K562 (cell line): ENCODE measurements at regions not wholly inside any gene's neighbourhood (a gene's known extent, or its start where the extent isn't known, plus 50 kb on each side); places are given as distances from the start of the nearest gene placed in this dataset.

Source experiments
- ARID1B ChIP-seq: fragments of 450-650 bp; IDR thresholded peaks from 2 replicates; pipeline ENCODE4 v1.6.1; 2016; ENCODE audit warnings: antibody characterized with exemption, mild to moderate bottlenecking, inconsistent platforms
- BRD4 ChIP-seq: fragments of 200-600 bp; sonication (generic); IDR thresholded peaks from 2 replicates; pipeline ENCODE4 v1.6.1; 2017; ENCODE audit warnings: inconsistent platforms
- CBFA2T2 ChIP-seq: fragments of 450-650 bp; conservative IDR thresholded peaks from 2 replicates; pipeline ENCODE4 v1.6.1; 2017; ENCODE audit warnings: mild to moderate bottlenecking
- CEBPB ChIP-seq: fragments of 450-650 bp; IDR thresholded peaks from 2 replicates; pipeline ENCODE4 v1.6.1; 2016; ENCODE audit warnings: missing genetic modification characterization, missing compliant biosample characterization
- GATA2 ChIP-seq: sonication (generic); formaldehyde crosslinking; IDR thresholded peaks from 2 replicates; pipeline ENCODE4 v1.4.0; 2020; ENCODE audit warnings: mild to moderate bottlenecking, missing genetic modification reagents
- MAFF ChIP-seq: IDR thresholded peaks from 2 replicates; pipeline ENCODE4 v1.6.1; 2012; ENCODE audit warnings: low read length, improper control_type of control experiment
- MEIS2 ChIP-seq: fragments of 450-650 bp; IDR thresholded peaks from 2 replicates; pipeline ENCODE4 v1.6.1; 2014; ENCODE audit warnings: mild to moderate bottlenecking; ENCODE audit not compliant: partially characterized antibody
- NRF1 ChIP-seq, 2 experiments: fragments of 450-650 bp; IDR thresholded peaks in 1 of 2; conservative IDR thresholded peaks in 1 of 2; 2 replicates each; pipeline ENCODE4 v1.6.1; 2014; ENCODE audit warnings: mild to moderate bottlenecking in 2 of 2
- OTX1 ChIP-seq: fragments of 450-650 bp; formaldehyde crosslinking; IDR thresholded peaks from 2 replicates; pipeline ENCODE4 v1.4.0; 2022; ENCODE audit warnings: mild to moderate bottlenecking
- POLR2A ChIP-seq: fragments of 450-650 bp; conservative IDR thresholded peaks from 2 replicates; pipeline ENCODE4 v1.6.1; 2016
- RAD21 ChIP-seq, 2 experiments: fragments of 250-450 bp in 1 of 2; fragments of 450-650 bp in 1 of 2; sonication (Bioruptor Pico) in 1 of 2; formaldehyde crosslinking in 1 of 2; IDR thresholded peaks in 1 of 2; conservative IDR thresholded peaks in 1 of 2; 2 replicates each; pipeline versions ENCODE4 v1.4.0 to v1.8.0; 2020 to 2022; ENCODE audit warnings: mild to moderate bottlenecking in 2 of 2, moderate library complexity in 1 of 2
- RBFOX2 ChIP-seq: fragments of 200-400 bp; formaldehyde crosslinking; IDR thresholded peaks from 2 replicates; pipeline ENCODE4 v1.6.1; 2017; ENCODE audit warnings: low read depth, mild to moderate bottlenecking, low read length, moderate library complexity
- SAP30 ChIP-seq: fragments of 200-600 bp; sonication (generic); IDR thresholded peaks from 2 replicates; pipeline ENCODE4 v1.6.1; 2012; ENCODE audit warnings: borderline replicate concordance, low read depth, mild to moderate bottlenecking, moderate library complexity, low read length, control low read depth, inconsistent platforms; ENCODE audit not compliant: insufficient read depth, poor library complexity, severe bottlenecking
- SMAD3 ChIP-seq: fragments of 450-650 bp; formaldehyde crosslinking; conservative IDR thresholded peaks from 2 replicates; pipeline ENCODE4 v1.4.0; 2020; ENCODE audit warnings: mild to moderate bottlenecking
- SMARCA4 ChIP-seq: fragments of 450-650 bp; IDR thresholded peaks from 2 replicates; pipeline ENCODE4 v1.6.1; 2016
- ZFP30 ChIP-seq: fragments of 250-450 bp; sonication (Bioruptor Pico); IDR thresholded peaks from 2 replicates; pipeline ENCODE4 v1.8.0; 2022; ENCODE audit warnings: moderate library complexity, mild to moderate bottlenecking, inconsistent platforms, borderline replicate concordance
- ZFP36 ChIP-seq: fragments of 150-350 bp; IDR thresholded peaks from 2 replicates; pipeline ENCODE4 v1.6.1; 2018; ENCODE audit warnings: low read length, low read depth; ENCODE audit not compliant: partially characterized antibody
- ZNF282 ChIP-seq: sonication (generic); formaldehyde crosslinking; IDR thresholded peaks from 2 replicates; pipeline ENCODE4 v1.8.1; 2023; ENCODE audit warnings: missing genetic modification reagents
- TF ChIP-seq, protein P1 (sequence below), 3 experiments: fragments of 200-800 bp in 1 of 3; fragments of 250-450 bp in 1 of 3; fragments of 450-650 bp in 1 of 3; sonication (Bioruptor Pico) in 1 of 3; sonication (Bioruptor generic) in 1 of 3; formaldehyde crosslinking in 1 of 3; IDR thresholded peaks; 2 replicates each; pipeline versions ENCODE4 v1.6.1 to v1.8.0; 2016 to 2022; ENCODE audit warnings: mild to moderate bottlenecking in 2 of 3, missing genetic modification characterization in 2 of 3, missing compliant biosample characterization in 1 of 3, moderate library complexity in 1 of 3
- TF ChIP-seq, protein P2 (sequence below): sonication (generic); formaldehyde crosslinking; IDR thresholded peaks from 2 replicates; pipeline ENCODE4 v1.9.0; 2022; ENCODE audit warnings: mild to moderate bottlenecking, missing genetic modification reagents
- TF ChIP-seq, protein P3 (sequence below): sonication (generic); formaldehyde crosslinking; IDR thresholded peaks from 2 replicates; pipeline ENCODE4 v1.4.0; 2020; ENCODE audit warnings: mild to moderate bottlenecking, missing genetic modification reagents
- TF ChIP-seq, protein P4 (sequence below): fragments of 450-650 bp; IDR thresholded peaks from 2 replicates; pipeline ENCODE4 v1.6.1; 2016; ENCODE audit warnings: low read depth, mild to moderate bottlenecking, moderate library complexity

DNA sequence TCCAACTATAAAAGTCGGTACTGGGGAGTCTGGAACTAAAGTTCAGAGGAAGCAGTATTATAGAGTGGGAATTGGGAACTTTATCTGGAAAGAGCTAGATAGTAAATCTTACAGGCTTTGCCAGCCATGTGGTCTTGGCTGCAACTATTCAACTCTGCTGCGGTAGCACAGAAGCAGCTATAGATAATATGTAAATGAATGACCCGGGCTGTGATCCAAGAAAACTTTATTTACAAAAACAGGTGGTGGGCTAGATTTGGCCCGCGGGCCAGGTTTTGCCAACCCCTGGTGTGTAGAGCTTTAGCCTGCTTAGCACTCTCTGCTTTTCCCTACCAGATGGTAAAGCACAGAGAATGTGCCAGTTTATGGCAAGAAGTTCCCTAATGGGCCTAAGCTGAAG, 70.8 kb downstream of the TNP1 start (continued):
- TF ChIP-seq, protein P1, sequence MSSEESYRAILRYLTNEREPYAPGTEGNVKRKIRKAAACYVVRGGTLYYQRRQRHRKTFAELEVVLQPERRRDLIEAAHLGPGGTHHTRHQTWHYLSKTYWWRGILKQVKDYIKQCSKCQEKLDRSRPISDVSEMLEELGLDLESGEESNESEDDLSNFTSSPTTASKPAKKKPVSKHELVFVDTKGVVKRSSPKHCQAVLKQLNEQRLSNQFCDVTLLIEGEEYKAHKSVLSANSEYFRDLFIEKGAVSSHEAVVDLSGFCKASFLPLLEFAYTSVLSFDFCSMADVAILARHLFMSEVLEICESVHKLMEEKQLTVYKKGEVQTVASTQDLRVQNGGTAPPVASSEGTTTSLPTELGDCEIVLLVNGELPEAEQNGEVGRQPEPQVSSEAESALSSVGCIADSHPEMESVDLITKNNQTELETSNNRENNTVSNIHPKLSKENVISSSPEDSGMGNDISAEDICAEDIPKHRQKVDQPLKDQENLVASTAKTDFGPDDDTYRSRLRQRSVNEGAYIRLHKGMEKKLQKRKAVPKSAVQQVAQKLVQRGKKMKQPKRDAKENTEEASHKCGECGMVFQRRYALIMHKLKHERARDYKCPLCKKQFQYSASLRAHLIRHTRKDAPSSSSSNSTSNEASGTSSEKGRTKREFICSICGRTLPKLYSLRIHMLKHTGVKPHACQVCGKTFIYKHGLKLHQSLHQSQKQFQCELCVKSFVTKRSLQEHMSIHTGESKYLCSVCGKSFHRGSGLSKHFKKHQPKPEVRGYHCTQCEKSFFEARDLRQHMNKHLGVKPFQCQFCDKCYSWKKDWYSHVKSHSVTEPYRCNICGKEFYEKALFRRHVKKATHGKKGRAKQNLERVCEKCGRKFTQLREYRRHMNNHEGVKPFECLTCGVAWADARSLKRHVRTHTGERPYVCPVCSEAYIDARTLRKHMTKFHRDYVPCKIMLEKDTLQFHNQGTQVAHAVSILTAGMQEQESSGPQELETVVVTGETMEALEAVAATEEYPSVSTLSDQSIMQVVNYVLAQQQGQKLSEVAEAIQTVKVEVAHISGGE (CRISPR knock-in tag; IDR thresholded peaks at IDR 0.05) = no peak
- TF ChIP-seq SMARCA4 (peak; percentile 63; the same call in 1 of the 2 replicates), RBFOX2 (no peak), SAP30 (no peak), CBFA2T2 (peak; percentile 69), ARID1B (peak; percentile 82), RAD21 (CRISPR knock-in tag; conservative IDR thresholded peaks at IDR 0.05 in 1 of 2, IDR thresholded peaks at IDR 0.05 in 1 of 2) (no peak), OTX1 (no peak), NRF1 (conservative IDR thresholded peaks at IDR 0.05 in 1 of 2, IDR thresholded peaks at IDR 0.05 in 1 of 2) (no peak), GATA2 (CRISPR knock-in tag) (peak; percentile 41; the same call in 1 of the 2 replicates), ZFP30 (CRISPR knock-in tag) (no peak), MAFF (no peak), ZFP36 (no peak), POLR2A (no peak), ZNF282 (CRISPR knock-in tag) (no peak), CEBPB (tag) (no peak), BRD4 (no peak), MEIS2 (peak; percentile 52), SMAD3 (CRISPR knock-in tag) (no peak)
- TF ChIP-seq, protein P2, sequence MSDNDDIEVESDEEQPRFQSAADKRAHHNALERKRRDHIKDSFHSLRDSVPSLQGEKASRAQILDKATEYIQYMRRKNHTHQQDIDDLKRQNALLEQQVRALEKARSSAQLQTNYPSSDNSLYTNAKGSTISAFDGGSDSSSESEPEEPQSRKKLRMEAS (CRISPR knock-in tag) = no peak
- TF ChIP-seq, protein P3, sequence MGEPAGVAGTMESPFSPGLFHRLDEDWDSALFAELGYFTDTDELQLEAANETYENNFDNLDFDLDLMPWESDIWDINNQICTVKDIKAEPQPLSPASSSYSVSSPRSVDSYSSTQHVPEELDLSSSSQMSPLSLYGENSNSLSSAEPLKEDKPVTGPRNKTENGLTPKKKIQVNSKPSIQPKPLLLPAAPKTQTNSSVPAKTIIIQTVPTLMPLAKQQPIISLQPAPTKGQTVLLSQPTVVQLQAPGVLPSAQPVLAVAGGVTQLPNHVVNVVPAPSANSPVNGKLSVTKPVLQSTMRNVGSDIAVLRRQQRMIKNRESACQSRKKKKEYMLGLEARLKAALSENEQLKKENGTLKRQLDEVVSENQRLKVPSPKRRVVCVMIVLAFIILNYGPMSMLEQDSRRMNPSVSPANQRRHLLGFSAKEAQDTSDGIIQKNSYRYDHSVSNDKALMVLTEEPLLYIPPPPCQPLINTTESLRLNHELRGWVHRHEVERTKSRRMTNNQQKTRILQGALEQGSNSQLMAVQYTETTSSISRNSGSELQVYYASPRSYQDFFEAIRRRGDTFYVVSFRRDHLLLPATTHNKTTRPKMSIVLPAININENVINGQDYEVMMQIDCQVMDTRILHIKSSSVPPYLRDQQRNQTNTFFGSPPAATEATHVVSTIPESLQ (CRISPR knock-in tag) = no peak
- TF ChIP-seq, protein P4, sequence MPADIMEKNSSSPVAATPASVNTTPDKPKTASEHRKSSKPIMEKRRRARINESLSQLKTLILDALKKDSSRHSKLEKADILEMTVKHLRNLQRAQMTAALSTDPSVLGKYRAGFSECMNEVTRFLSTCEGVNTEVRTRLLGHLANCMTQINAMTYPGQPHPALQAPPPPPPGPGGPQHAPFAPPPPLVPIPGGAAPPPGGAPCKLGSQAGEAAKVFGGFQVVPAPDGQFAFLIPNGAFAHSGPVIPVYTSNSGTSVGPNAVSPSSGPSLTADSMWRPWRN = no peak
